ENCODE measurements at regions not wholly inside any gene's neighbourhood (a gene's known extent, or its start where the extent isn't known, plus 50 kb on each side); places are given as distances from the start of the nearest gene placed in this dataset.

DNA sequence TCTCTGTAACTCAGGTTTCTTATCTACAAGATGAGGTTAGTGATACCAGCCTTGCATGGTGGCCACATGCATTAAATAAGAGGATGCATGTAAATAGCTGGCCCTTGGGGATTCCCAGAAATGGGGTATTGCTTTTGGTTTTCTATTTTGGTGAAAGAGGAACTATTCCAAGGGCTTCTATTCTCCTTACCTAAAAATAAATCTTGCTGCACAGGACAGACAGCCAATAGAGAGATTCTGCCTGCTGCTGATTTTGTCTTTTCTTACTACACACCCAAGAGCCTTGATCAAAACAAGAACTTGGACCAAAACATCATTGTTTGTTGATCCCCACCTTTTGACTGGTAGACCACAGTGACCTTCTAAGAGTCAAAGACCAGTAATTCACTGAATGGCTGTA, 161.8 kb downstream of the PJA2 start:
- Histone ChIP-seq H4K20me1 (replicated peaks; ENCODE audit: control insufficient read depth, extremely low read depth, insufficient read depth, low read length) (no peaks in the 10 kb centered on the region), H3K9ac (replicated peaks; ENCODE audit: extremely low read depth, insufficient read depth, low read length) (no peak overlapping the region), H2AFZ (ENCODE audit: low read depth, low read length) (no peak overlapping the region), H3K4me1 (ENCODE audit: control insufficient read depth, extremely low read depth, insufficient read depth, low read length) (no peaks in the 10 kb centered on the region), H3K4me3 (replicated peaks in 1 of 3; ENCODE audit: insufficient read depth in 1 of 3, low read depth in 1 of 3, low read length in 3 of 3) (no peak overlapping the region), H3K27me3 (ENCODE audit: control insufficient read depth in 2 of 2, insufficient read depth in 2 of 2, low read length in 2 of 2) (no peaks in the 10 kb centered on the region), H3K4me2 (ENCODE audit: insufficient read depth, low read length) (no peak overlapping the region), H3K9me1 (replicated peaks; ENCODE audit: control insufficient read depth, extremely low read depth, insufficient read depth, low read length) (no peaks in the 10 kb centered on the region), H3K27ac (ENCODE audit: insufficient read depth, low read depth, low read length) (no peak overlapping the region), H3K9me3 (replicated peaks; ENCODE audit: control insufficient read depth, insufficient read depth, low read length) (no peaks in the 10 kb centered on the region), H3K79me2 (ENCODE audit: control insufficient read depth, insufficient read depth, low read length) (no peaks in the 10 kb centered on the region), H3K36me3 (ENCODE audit: control insufficient read depth in 2 of 2, extremely low read depth in 1 of 2, insufficient read depth in 2 of 2, low read length in 2 of 2) (no peaks in the 10 kb centered on the region)
- TF ChIP-seq MYC (IDR thresholded peaks at IDR 0.05; ENCODE audit: low read depth, low read length), result no peak
- TF ChIP-seq POLR2AphosphoS5 (IDR thresholded peaks at IDR 0.05; ENCODE audit: insufficient read depth, low read depth, low read length), result no peak
- TF ChIP-seq EZH2 (IDR thresholded peaks at IDR 0.05; ENCODE audit: borderline replicate concordance, low read depth, low read length, severe bottlenecking), result no peak
- TF ChIP-seq, protein P1, sequence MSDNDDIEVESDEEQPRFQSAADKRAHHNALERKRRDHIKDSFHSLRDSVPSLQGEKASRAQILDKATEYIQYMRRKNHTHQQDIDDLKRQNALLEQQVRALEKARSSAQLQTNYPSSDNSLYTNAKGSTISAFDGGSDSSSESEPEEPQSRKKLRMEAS (IDR thresholded peaks at IDR 0.05; ENCODE audit: insufficient read depth, insufficient read length), result no peak
- no peak for TF ChIP-seq FOS (IDR thresholded peaks at IDR 0.05; ENCODE audit: borderline replicate concordance, insufficient read depth, low read length)
- TF ChIP-seq, protein P2, sequence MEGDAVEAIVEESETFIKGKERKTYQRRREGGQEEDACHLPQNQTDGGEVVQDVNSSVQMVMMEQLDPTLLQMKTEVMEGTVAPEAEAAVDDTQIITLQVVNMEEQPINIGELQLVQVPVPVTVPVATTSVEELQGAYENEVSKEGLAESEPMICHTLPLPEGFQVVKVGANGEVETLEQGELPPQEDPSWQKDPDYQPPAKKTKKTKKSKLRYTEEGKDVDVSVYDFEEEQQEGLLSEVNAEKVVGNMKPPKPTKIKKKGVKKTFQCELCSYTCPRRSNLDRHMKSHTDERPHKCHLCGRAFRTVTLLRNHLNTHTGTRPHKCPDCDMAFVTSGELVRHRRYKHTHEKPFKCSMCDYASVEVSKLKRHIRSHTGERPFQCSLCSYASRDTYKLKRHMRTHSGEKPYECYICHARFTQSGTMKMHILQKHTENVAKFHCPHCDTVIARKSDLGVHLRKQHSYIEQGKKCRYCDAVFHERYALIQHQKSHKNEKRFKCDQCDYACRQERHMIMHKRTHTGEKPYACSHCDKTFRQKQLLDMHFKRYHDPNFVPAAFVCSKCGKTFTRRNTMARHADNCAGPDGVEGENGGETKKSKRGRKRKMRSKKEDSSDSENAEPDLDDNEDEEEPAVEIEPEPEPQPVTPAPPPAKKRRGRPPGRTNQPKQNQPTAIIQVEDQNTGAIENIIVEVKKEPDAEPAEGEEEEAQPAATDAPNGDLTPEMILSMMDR (IDR thresholded peaks at IDR 0.05; ENCODE audit: extremely low read depth in 1 of 2, insufficient read depth in 1 of 2, low read depth in 1 of 2, low read length in 2 of 2), result no peak
- BruUV-seq (replicated peaks), result no TSS peak
- ChIA-PET POLR2A (no interaction called here), CTCF (no interaction called here)
- FAIRE-seq, result no peak
- no peak for DNase-seq (ENCODE audit: low read depth, low spot score)
- dilution Hi-C loops (cut with MboI; ENCODE audit: extremely low pct_ligation_motif_present, low sequenced_read_pairs) (no loop called here), intact Hi-C loops (cut with micrococcal nuclease) (no loop called here)
